DOHH2 (cell line): ENCODE measurements at regions not wholly inside any gene's neighbourhood (a gene's known extent, or its start where the extent isn't known, plus 50 kb on each side); places are given as distances from the start of the nearest gene placed in this dataset.

ENCODE experiments used
- H3F3A ChIP-seq: fragments of 200-600 bp; sonication (generic), shearing (Covaris generic); 2 replicates; pipeline ENCODE4 v1.6.0; 2016; ENCODE audit warnings: antibody characterized with exemption, mild to moderate bottlenecking; ENCODE audit not compliant: control insufficient read depth, insufficient read depth
- H3K27ac ChIP-seq: fragments of 200-600 bp; sonication (generic); 2 replicates; pipeline ENCODE4 v1.5.1; 2014; ENCODE audit warnings: low read depth, mild to moderate bottlenecking, low read length, moderate library complexity
- H3K27me3 ChIP-seq: fragments of 200-600 bp; sonication (generic); 2 replicates; pipeline ENCODE4 v1.6.1; 2014; ENCODE audit warnings: mild to moderate bottlenecking, low read length, mixed read lengths; ENCODE audit not compliant: control insufficient read depth
- H3K36me3 ChIP-seq: fragments of 200-600 bp; sonication (generic); 2 replicates; pipeline ENCODE4 v1.6.1; 2014; ENCODE audit warnings: mild to moderate bottlenecking, low read length, moderate library complexity, mixed read lengths; ENCODE audit not compliant: control insufficient read depth
- H3K4me1 ChIP-seq: fragments of 200-600 bp; sonication (generic); 2 replicates; pipeline ENCODE4 v1.6.1; 2014; ENCODE audit warnings: mild to moderate bottlenecking, low read length, mixed read lengths; ENCODE audit not compliant: control insufficient read depth
- H3K4me2 ChIP-seq: fragments of 200-600 bp; sonication (generic); 2 replicates; pipeline ENCODE4 v1.6.0; 2014; ENCODE audit warnings: mild to moderate bottlenecking, low read length, moderate library complexity
- H3K4me3 ChIP-seq: fragments of 200-600 bp; sonication (generic); 2 replicates; pipeline ENCODE4 v1.5.1; 2014; ENCODE audit warnings: mild to moderate bottlenecking, low read length, mixed read lengths
- H3K79me2 ChIP-seq: fragments of 200-600 bp; sonication (generic); 2 replicates; pipeline ENCODE4 v1.6.1; 2014; ENCODE audit warnings: mild to moderate bottlenecking, low read length, mixed read lengths; ENCODE audit not compliant: control insufficient read depth
- H3K9me2 ChIP-seq: fragments of 200-600 bp; sonication (generic); replicated peaks from 2 replicates; pipeline ENCODE4 v1.6.1; 2014; ENCODE audit warnings: mild to moderate bottlenecking, low read length, mixed read lengths; ENCODE audit not compliant: control insufficient read depth
- H3K9me3 ChIP-seq: fragments of 200-600 bp; sonication (generic); 2 replicates; pipeline ENCODE4 v1.6.1; 2014; ENCODE audit warnings: antibody characterized with exemption, low read length, mixed read lengths; ENCODE audit not compliant: control insufficient read depth, insufficient read depth
- H4K20me1 ChIP-seq: fragments of 200-600 bp; sonication (generic); 2 replicates; pipeline ENCODE4 v1.6.0; 2014; ENCODE audit warnings: low read depth, mild to moderate bottlenecking, antibody characterized with exemption, low read length, moderate library complexity; ENCODE audit not compliant: control insufficient read depth, insufficient read depth
- CTCF ChIP-seq: fragments of 200-600 bp; sonication (generic); IDR thresholded peaks from one replicate; pipeline ENCODE4 v1.5.1; 2014; ENCODE audit warnings: antibody characterized with exemption, mild to moderate bottlenecking, low read depth, low read length; ENCODE audit not compliant: poor library complexity, severe bottlenecking
- EZH2phosphoT487 ChIP-seq: fragments of 200-600 bp; sonication (generic); IDR thresholded peaks from 2 replicates; pipeline ENCODE4 v1.6.1; 2017; ENCODE audit warnings: borderline replicate concordance, mild to moderate bottlenecking, antibody characterized with exemption, low read length, moderate library complexity, mixed read lengths

GRCh38 chr11:15526032-15526431 lies 411.3 kb downstream of the INSC start:
- H3K36me3 ChIP-seq = no peaks in the 10 kb centered on the region
- no peak for TF ChIP-seq EZH2phosphoT487
- no peak for TF ChIP-seq CTCF
- H3K4me3 ChIP-seq = no peak overlapping the region

GRCh38 chr11:15526859-15527450 lies 412.2 kb downstream of the INSC start:
- TF ChIP-seq CTCF = no peak
- no peak for TF ChIP-seq EZH2phosphoT487
- Histone ChIP-seq H3K4me2 (no peak overlapping the region), H3K36me3 (no peaks in the 10 kb centered on the region), H3K27me3 (no peaks in the 10 kb centered on the region), H3K4me3 (no peak overlapping the region), H3K9me3 (no peaks in the 10 kb centered on the region; the same call in 1 of the 2 replicates), H3K4me1 (no peaks in the 10 kb centered on the region), H3K27ac (no peak overlapping the region), H3K9me2 (no peaks in the 10 kb centered on the region; the same call in 1 of the 2 replicates), H3F3A (no peaks in the 10 kb centered on the region), H3K79me2 (no peaks in the 10 kb centered on the region), H4K20me1 (no peaks in the 10 kb centered on the region)

More at GRCh38 chr11:15526032-15526431, 411.3 kb downstream of the INSC start:
- H3K4me1 ChIP-seq = no peaks in the 10 kb centered on the region
- no peaks in the 10 kb centered on the region; the same call in 1 of the 2 replicates for H3K9me3 ChIP-seq
- no peak overlapping the region for H3K4me2 ChIP-seq
- H4K20me1 ChIP-seq = no peaks in the 10 kb centered on the region
- H3K79me2 ChIP-seq = no peaks in the 10 kb centered on the region
- no peaks in the 10 kb centered on the region; the same call in 1 of the 2 replicates for H3K9me2 ChIP-seq
- no peak overlapping the region for H3K27ac ChIP-seq
- no peaks in the 10 kb centered on the region for H3F3A ChIP-seq
- H3K27me3 ChIP-seq = no peaks in the 10 kb centered on the region

- Histone ChIP-seq H4K20me1 (no peaks in the 10 kb centered on the region), H3K4me3 (no peak overlapping the region), H3K4me2 (no peak overlapping the region), H3K4me1 (no peaks in the 10 kb centered on the region), H3K9me2 (no peaks in the 10 kb centered on the region), H3F3A (no peaks in the 10 kb centered on the region), H3K79me2 (no peaks in the 10 kb centered on the region), H3K9me3 (no peaks in the 10 kb centered on the region), H3K27me3 (no peaks in the 10 kb centered on the region), H3K27ac (no peak overlapping the region), H3K36me3 (no peaks in the 10 kb centered on the region)
- no peak for TF ChIP-seq CTCF
- no peak for TF ChIP-seq EZH2phosphoT487
Measured at GRCh38 chr11:15532432-15532831, 417.7 kb downstream of the INSC start.
